Uterus (tissue), 3 donors: ENCODE measurements at regions not wholly inside any gene's neighbourhood (a gene's known extent, or its start where the extent isn't known, plus 50 kb on each side); places are given as distances from the start of the nearest gene placed in this dataset.

Experiments
- DNase-seq, 2 donors: peaks; one replicate each; pipeline ENCODE4 v3.0.0-alpha.2; 2019 to 2020
- H3K27ac ChIP-seq, 2 donors: fragments of 200-600 bp; sonication (generic); 1 replicate in 1 of 2; 2 replicates in 1 of 2; pipeline ENCODE4 v1.5.1; 2016 to 2018
- H3K27me3 ChIP-seq, 2 donors: fragments of 200-600 bp; sonication (generic); one replicate each; pipeline ENCODE4 v1.5.1; 2018 to 2019; ENCODE audit warnings: control low read depth in 1 of 2
- H3K36me3 ChIP-seq, 2 donors: fragments of 200-600 bp; sonication (generic); one replicate each; pipeline ENCODE4 v1.5.1; 2019; ENCODE audit warnings: control low read depth in 1 of 2
- H3K4me1 ChIP-seq, 2 donors: fragments of 200-600 bp; sonication (generic); one replicate each; pipeline ENCODE4 v1.5.1; 2018 to 2019; ENCODE audit warnings: control low read depth in 1 of 2
- H3K4me3 ChIP-seq, 2 donors: fragments of 200-600 bp; sonication (generic); 1 replicate in 1 of 2; 2 replicates in 1 of 2; pipeline ENCODE4 v1.5.1; 2018 to 2019; ENCODE audit warnings: mild to moderate bottlenecking in 1 of 2
- H3K9me3 ChIP-seq, 2 donors: fragments of 200-600 bp; sonication (generic); one replicate each; pipeline ENCODE4 v1.5.1; 2019; ENCODE audit warnings: control low read depth in 1 of 2
- CTCF ChIP-seq, 4 experiments: fragments of 200-600 bp in 2 of 4; fragments of 450-650 bp in 2 of 4; sonication (generic) in 2 of 4; IDR thresholded peaks; one replicate each; pipeline ENCODE4 v1.5.1; 2016 to 2019; ENCODE audit warnings: antibody characterized with exemption in 4 of 4, mild to moderate bottlenecking in 2 of 4, moderate library complexity in 1 of 4
- POLR2A ChIP-seq, 2 donors: fragments of 450-650 bp; IDR thresholded peaks; one replicate each; pipeline ENCODE4 v1.6.1; 2016; ENCODE audit warnings: antibody characterized with exemption in 2 of 2, mild to moderate bottlenecking in 1 of 2, moderate library complexity in 1 of 2
- intact Hi-C: fragments of 100-400 bp; cut with DNase I; formaldehyde crosslinking; loops from one replicate; pipeline ENCODE4 v1.15.1; 2023; ENCODE audit warnings: low total_unique reads
- donor health status: DM: yes; HTN: yes; CAD: no.

GRCh38 chr20:46807998-46808397, 86.6 kb upstream of the EYA2 start:
- no peak for DNase-seq
- TF ChIP-seq CTCF (IDR thresholded peaks at IDR 0.05) (no peak), POLR2A (IDR thresholded peaks at IDR 0.05) (no peak)
- no peaks in the 10 kb centered on the region for H3K9me3 ChIP-seq
- H3K4me3 ChIP-seq, result no peak overlapping the region
- H3K4me1 ChIP-seq, result peaks cover 0 to 5% of the 10 kb centered on the region in 2 donors
- no peaks in the 10 kb centered on the region for H3K36me3 ChIP-seq
- H3K27me3 ChIP-seq, result peaks cover 0 to 6% of the 10 kb centered on the region in 2 donors
- H3K27ac ChIP-seq, result no peak overlapping the region
- intact Hi-C loops, result no loop called here

- H3K36me3 ChIP-seq, result no peaks in the 10 kb centered on the region
- H3K4me1 ChIP-seq, result peaks cover 0 to 5% of the 10 kb centered on the region in 2 donors
- peaks cover 0 to 11% of the 10 kb centered on the region in 2 donors for H3K27me3 ChIP-seq
- intact Hi-C loops, result no loop called here
- no peak for TF ChIP-seq CTCF (IDR thresholded peaks at IDR 0.05)
- no peak for TF ChIP-seq POLR2A (IDR thresholded peaks at IDR 0.05)
- no peak overlapping the region for H3K4me3 ChIP-seq
- no peak for DNase-seq
- no peak overlapping the region for H3K27ac ChIP-seq
- H3K9me3 ChIP-seq, result no peaks in the 10 kb centered on the region
Measured at GRCh38 chr20:46808565-46808964, 86.1 kb upstream of the EYA2 start.

GRCh38 chr20:46809706-46810360, 84.8 kb upstream of the EYA2 start:
- TF ChIP-seq POLR2A (IDR thresholded peaks at IDR 0.05), result no peak
- no peak for TF ChIP-seq CTCF (IDR thresholded peaks at IDR 0.05)
- H3K9me3 ChIP-seq, result no peaks in the 10 kb centered on the region
- H3K36me3 ChIP-seq, result no peaks in the 10 kb centered on the region
- H3K4me1 ChIP-seq, result peaks cover 0 to 5% of the 10 kb centered on the region in 2 donors
- DNase-seq, result no peak
- H3K4me3 ChIP-seq, result no peak overlapping the region
- H3K27ac ChIP-seq, result no peak overlapping the region
- intact Hi-C loops, result no loop called here
- H3K27me3 ChIP-seq, result peaks cover 0 to 11% of the 10 kb centered on the region in 2 donors

GRCh38 chr20:46810448-46811223, 84.0 kb upstream of the EYA2 start:
- no peak for DNase-seq
- intact Hi-C loops, result no loop called here
- Histone ChIP-seq H3K4me1 (peaks cover 0 to 5% of the 10 kb centered on the region in 2 donors), H3K4me3 (no peak overlapping the region), H3K9me3 (no peaks in the 10 kb centered on the region), H3K27ac (no peak overlapping the region), H3K27me3 (peaks cover 0 to 11% of the 10 kb centered on the region in 2 donors), H3K36me3 (no peaks in the 10 kb centered on the region)
- no peak for TF ChIP-seq CTCF (IDR thresholded peaks at IDR 0.05)
- TF ChIP-seq POLR2A (IDR thresholded peaks at IDR 0.05), result no peak
